ENCODE measurements at regions not wholly inside any gene's neighbourhood (a gene's known extent, or its start where the extent isn't known, plus 50 kb on each side); places are given as distances from the start of the nearest gene placed in this dataset.
"Not testable (repeated sequence)": the region's sequence is repeated elsewhere in the genome, so short reads cannot be mapped to it uniquely, and the experiment has no call there.

- H4K91ac ChIP-seq (ENCODE audit: insufficient read depth, low read depth, low read length); H3K4ac ChIP-seq (ENCODE audit: low read depth, low read length); H3K27ac ChIP-seq (ENCODE audit: insufficient read depth, low read length); in situ Hi-C loops (cut with MboI; ENCODE audit: low sequenced_read_pairs); H3K14ac ChIP-seq (replicated peaks; ENCODE audit: low read depth, low read length); H3K9me3 ChIP-seq (ENCODE audit: control insufficient read depth, insufficient read depth, low read length); H2BK120ac ChIP-seq (ENCODE audit: low read depth, low read length); H4K20me1 ChIP-seq (ENCODE audit: insufficient read depth, low read length); H2AFZ ChIP-seq (replicated peaks; ENCODE audit: low read length, poor library complexity); H3K79me1 ChIP-seq (ENCODE audit: low read depth in 1 of 2, low read length in 2 of 2); H2BK20ac ChIP-seq (ENCODE audit: low read depth, low read length); H3K9ac ChIP-seq (ENCODE audit: low read depth, low read length); H3K4me1 ChIP-seq (ENCODE audit: control insufficient read depth, insufficient read depth, low read length); dilution Hi-C loops (cut with HindIII; ENCODE audit: low sequenced_read_pairs, unreplicated experiment); H3K9me1 ChIP-seq (ENCODE audit: insufficient read depth, low read length); H3K36me3 ChIP-seq (ENCODE audit: control insufficient read depth, insufficient read depth, low read length); H2BK5ac ChIP-seq (ENCODE audit: low read depth, low read length, poor library complexity, severe bottlenecking); H4K5ac ChIP-seq (ENCODE audit: low read depth, low read length); H3K56ac ChIP-seq (ENCODE audit: extremely low read depth, insufficient read depth, low read length); BruUV-seq (replicated peaks); H3K18ac ChIP-seq (ENCODE audit: low read depth, low read length); ATAC-seq (ENCODE audit: low read depth); H3K4me3 ChIP-seq (ENCODE audit: insufficient read depth, low read depth, low read length); H2BK15ac ChIP-seq (ENCODE audit: low read depth, low read length); H3K4me2 ChIP-seq (ENCODE audit: low read depth, low read length); POLR2A ChIA-PET (ENCODE audit: unreplicated experiment); DNase-seq; H3K23ac ChIP-seq (ENCODE audit: low read depth, low read length); intact Hi-C loops (cut with micrococcal nuclease); H2AK5ac ChIP-seq (ENCODE audit: low read depth, low read length); H3K27me3 ChIP-seq (ENCODE audit: control insufficient read depth, insufficient read depth, low read length); H4K8ac ChIP-seq (ENCODE audit: low read depth in 2 of 2, low read length in 2 of 2); H2AK9ac ChIP-seq (replicated peaks; ENCODE audit: low read depth, low read length, poor library complexity); CTCF ChIA-PET: not testable (repeated sequence)
- WGBS, 2 experiments (ENCODE audit: extremely low coverage in 2 of 2, insufficient read length in 1 of 2) = 66% methylated on average over 9 of the region's 19 CpGs; no CpG with 5 or more reads in 1 of the 2 experiments
Observed at GRCh38 chr17:33931148-33931814, 323.8 kb upstream of the CCL2 start.

Measured in IMR-90 (cell line).